GM21515 (cell line): ENCODE measurements at regions not wholly inside any gene's neighbourhood (a gene's known extent, or its start where the extent isn't known, plus 50 kb on each side); places are given as distances from the start of the nearest gene placed in this dataset.

Source experiments
- ATAC-seq: cut with Tn5 transposase; IDR thresholded peaks from one replicate; pipeline ENCODE4 v1.9.1; 2021; ENCODE audit not compliant: unreplicated experiment

- ATAC-seq: no peak
Observed at GRCh38 chr7:121810831-121811672, 61.9 kb upstream of the PTPRZ1 start.

- ATAC-seq: no peak
Observed at GRCh38 chr7:121807078-121807477, 65.9 kb upstream of the PTPRZ1 start.

GRCh38 chr7:121803039-121803438 is 69.9 kb upstream of the PTPRZ1 start:
- ATAC-seq: no peak

- no peak for ATAC-seq
Observed at GRCh38 chr7:121800916-121801675, 71.9 kb upstream of the PTPRZ1 start.

GRCh38 chr7:121798896-121799295 is 74.1 kb upstream of the PTPRZ1 start:
- no peak for ATAC-seq

GRCh38 chr7:121798453-121798840 is 74.5 kb upstream of the PTPRZ1 start:
- ATAC-seq: no peak

GRCh38 chr7:121797657-121798452 is 75.1 kb upstream of the PTPRZ1 start:
- ATAC-seq: no peak

GRCh38 chr7:121796936-121797656 is 75.9 kb upstream of the PTPRZ1 start:
- ATAC-seq: no peak

GRCh38 chr7:121796381-121796780 is 76.6 kb upstream of the PTPRZ1 start:
- no peak for ATAC-seq

- ATAC-seq: no peak
Observed at GRCh38 chr7:121795736-121796135, 77.2 kb upstream of the PTPRZ1 start.

GRCh38 chr7:121793716-121794115 is 79.2 kb upstream of the PTPRZ1 start:
- ATAC-seq: no peak

GRCh38 chr7:121777672-121778071 is 95.3 kb upstream of the PTPRZ1 start:
- no peak for ATAC-seq

GRCh38 chr7:121774563-121774962 is 98.4 kb upstream of the PTPRZ1 start:
- no peak for ATAC-seq

GRCh38 chr7:121766676-121767075 is 106.3 kb upstream of the PTPRZ1 start:
- no peak for ATAC-seq

GRCh38 chr7:121761399-121761798 is 111.6 kb upstream of the PTPRZ1 start:
- ATAC-seq: no peak

GRCh38 chr7:121755818-121756552 is 117.0 kb upstream of the PTPRZ1 start:
- ATAC-seq: no peak

GRCh38 chr7:121755286-121755685 is 117.7 kb upstream of the PTPRZ1 start:
- no peak for ATAC-seq

- no peak for ATAC-seq
Observed at GRCh38 chr7:121753944-121754343, 119.0 kb upstream of the PTPRZ1 start.

- no peak for ATAC-seq
Observed at GRCh38 chr7:121752706-121753105, 120.3 kb upstream of the PTPRZ1 start.

GRCh38 chr7:121748546-121748945 is 124.4 kb upstream of the PTPRZ1 start:
- no peak for ATAC-seq
